Neural cell (in vitro differentiated cells): ENCODE measurements at regions not wholly inside any gene's neighbourhood (a gene's known extent, or its start where the extent isn't known, plus 50 kb on each side); places are given as distances from the start of the nearest gene placed in this dataset.

Experiments used
- H2AFZ ChIP-seq: fragments of 200-600, 300-800 bp; sonication (generic), shearing (Covaris generic); 2 replicates; pipeline ENCODE4 v1.6.0; 2014; ENCODE audit warnings: low read depth, mild to moderate bottlenecking, antibody characterized with exemption, low read length, moderate library complexity
- H3F3A ChIP-seq: fragments of 200-600 bp; shearing (Covaris generic); 2 replicates; pipeline ENCODE4 v1.6.1; 2016; ENCODE audit warnings: mild to moderate bottlenecking, moderate library complexity, mixed read lengths, antibody characterized with exemption, low read length; ENCODE audit not compliant: insufficient read depth, poor library complexity, severe bottlenecking
- H3K27ac ChIP-seq: fragments of 200-600, 300-800 bp; sonication (generic), shearing (Covaris generic); 2 replicates; pipeline ENCODE4 v1.5.1; 2014; ENCODE audit warnings: mild to moderate bottlenecking, low read length, moderate library complexity
- H3K27me3 ChIP-seq: fragments of 300-800, 200-600 bp; sonication (generic), shearing (Covaris generic); 2 replicates; pipeline ENCODE4 v1.6.0; 2014; ENCODE audit warnings: mild to moderate bottlenecking, low read depth, low read length, moderate library complexity; ENCODE audit not compliant: insufficient read depth
- H3K36me3 ChIP-seq: fragments of 300-800, 200-600 bp; sonication (generic), shearing (Covaris generic); 2 replicates; pipeline ENCODE4 v1.5.1; 2014; ENCODE audit warnings: mild to moderate bottlenecking, antibody characterized with exemption, low read length, moderate library complexity; ENCODE audit not compliant: insufficient read depth
- H3K4me2 ChIP-seq: fragments of 300-800, 200-600 bp; sonication (generic), shearing (Covaris generic); 2 replicates; pipeline ENCODE4 v1.6.0; 2014; ENCODE audit warnings: mild to moderate bottlenecking, low read length
- H3K4me3 ChIP-seq: fragments of 300-800, 200-600 bp; sonication (generic), shearing (Covaris generic); 2 replicates; pipeline ENCODE4 v1.5.1; 2014; ENCODE audit warnings: mild to moderate bottlenecking, low read length, moderate library complexity
- H3K79me2 ChIP-seq: fragments of 200-600 bp; shearing (Covaris generic); replicated peaks from 2 replicates; pipeline ENCODE4 v1.6.0; 2014; ENCODE audit warnings: mild to moderate bottlenecking, low read length, moderate library complexity; ENCODE audit not compliant: insufficient read depth
- H3K9ac ChIP-seq: fragments of 300-800, 200-600 bp; sonication (generic), shearing (Covaris generic); 2 replicates; pipeline ENCODE4 v1.6.1; 2016; ENCODE audit warnings: mild to moderate bottlenecking, low read length, mixed read lengths
- H3K9me2 ChIP-seq: fragments of 200-600 bp; shearing (Covaris generic); 2 replicates; pipeline ENCODE4 v1.6.1; 2016; ENCODE audit warnings: mild to moderate bottlenecking, low read length, mixed read lengths; ENCODE audit not compliant: insufficient read depth
- H3K9me3 ChIP-seq: fragments of 200-600, 300-800 bp; sonication (generic), shearing (Covaris generic); 2 replicates; pipeline ENCODE4 v1.6.1; 2016; ENCODE audit warnings: mild to moderate bottlenecking, mixed run types, low read length, moderate library complexity, mixed read lengths
- H4K20me1 ChIP-seq: fragments of 200-600 bp; shearing (Covaris generic); 2 replicates; pipeline ENCODE4 v1.6.1; 2016; ENCODE audit warnings: mild to moderate bottlenecking, mixed run types; ENCODE audit not compliant: insufficient read depth
- EP300 ChIP-seq: fragments of 450-650 bp; conservative IDR thresholded peaks from 2 replicates; pipeline ENCODE4 v1.6.1; 2014; ENCODE audit warnings: antibody characterized with exemption, mild to moderate bottlenecking, moderate library complexity; ENCODE audit not compliant: poor library complexity, severe bottlenecking
- EZH2 ChIP-seq: fragments of 200-600, 300-800 bp; shearing (Covaris generic), sonication (generic); IDR thresholded peaks from 2 replicates; pipeline ENCODE4 v1.6.1; 2014; ENCODE audit warnings: antibody characterized with exemption, low read length, borderline replicate concordance, mild to moderate bottlenecking; ENCODE audit not compliant: insufficient read depth, poor library complexity, severe bottlenecking
- MXI1 ChIP-seq: fragments of 450-650 bp; conservative IDR thresholded peaks from 2 replicates; pipeline ENCODE4 v1.6.1; 2014; ENCODE audit warnings: antibody characterized with exemption, mild to moderate bottlenecking; ENCODE audit not compliant: poor library complexity, severe bottlenecking
- POLR2AphosphoS5 ChIP-seq: IDR thresholded peaks from 2 replicates; pipeline ENCODE4 v1.6.1; 2012
- RAD21 ChIP-seq: fragments of 450-650 bp; conservative IDR thresholded peaks from 2 replicates; pipeline ENCODE4 v1.6.1; 2014; ENCODE audit warnings: antibody characterized with exemption, mild to moderate bottlenecking, moderate library complexity
- SMC3 ChIP-seq: fragments of 450-650 bp; conservative IDR thresholded peaks from 2 replicates; pipeline ENCODE4 v1.6.1; 2014; ENCODE audit warnings: antibody characterized with exemption, mild to moderate bottlenecking, moderate library complexity; ENCODE audit not compliant: poor library complexity
- TAF1 ChIP-seq: IDR thresholded peaks from 2 replicates; pipeline ENCODE4 v1.6.1; 2012; ENCODE audit warnings: low read depth
- TF ChIP-seq, protein P1 (sequence below): IDR thresholded peaks from 2 replicates; pipeline ENCODE4 v1.6.1; 2012; ENCODE audit warnings: borderline replicate concordance
- TF ChIP-seq, protein P2 (sequence below): fragments of 450-650 bp; IDR thresholded peaks from 2 replicates; pipeline ENCODE4 v1.5.1; 2014; ENCODE audit warnings: antibody characterized with exemption, mild to moderate bottlenecking, moderate library complexity; ENCODE audit not compliant: poor library complexity, severe bottlenecking

DNA sequence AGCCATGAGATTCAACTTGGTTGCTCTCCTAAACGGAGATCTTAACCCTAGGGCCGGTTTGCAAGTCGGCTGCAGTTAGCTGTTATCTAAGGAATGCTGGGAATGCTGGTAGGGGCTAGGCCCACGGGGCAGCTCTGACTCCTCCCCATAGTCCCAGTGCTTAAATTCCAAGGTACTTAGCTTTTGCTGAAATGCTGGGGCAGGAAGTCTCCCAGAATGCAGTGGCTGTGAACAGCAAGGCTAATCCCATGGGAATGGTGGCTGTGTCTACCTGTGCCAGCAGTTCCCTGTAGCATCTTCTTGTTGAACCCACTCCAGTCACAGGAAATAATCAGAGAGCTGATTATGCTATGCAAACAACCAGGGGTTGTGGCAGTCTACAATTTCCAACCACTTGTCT lies 102.5 kb upstream of the TJP1 start:
- H3K4me2 ChIP-seq: no peak overlapping the region
- no peaks in the 10 kb centered on the region for H3K36me3 ChIP-seq
- H3K9me2 ChIP-seq: no peaks in the 10 kb centered on the region
- TF ChIP-seq MXI1 (no peak), TAF1 (no peak), EP300 (no peak), SMC3 (no peak), EZH2 (no peak), RAD21 (no peak)
- TF ChIP-seq, protein P1, sequence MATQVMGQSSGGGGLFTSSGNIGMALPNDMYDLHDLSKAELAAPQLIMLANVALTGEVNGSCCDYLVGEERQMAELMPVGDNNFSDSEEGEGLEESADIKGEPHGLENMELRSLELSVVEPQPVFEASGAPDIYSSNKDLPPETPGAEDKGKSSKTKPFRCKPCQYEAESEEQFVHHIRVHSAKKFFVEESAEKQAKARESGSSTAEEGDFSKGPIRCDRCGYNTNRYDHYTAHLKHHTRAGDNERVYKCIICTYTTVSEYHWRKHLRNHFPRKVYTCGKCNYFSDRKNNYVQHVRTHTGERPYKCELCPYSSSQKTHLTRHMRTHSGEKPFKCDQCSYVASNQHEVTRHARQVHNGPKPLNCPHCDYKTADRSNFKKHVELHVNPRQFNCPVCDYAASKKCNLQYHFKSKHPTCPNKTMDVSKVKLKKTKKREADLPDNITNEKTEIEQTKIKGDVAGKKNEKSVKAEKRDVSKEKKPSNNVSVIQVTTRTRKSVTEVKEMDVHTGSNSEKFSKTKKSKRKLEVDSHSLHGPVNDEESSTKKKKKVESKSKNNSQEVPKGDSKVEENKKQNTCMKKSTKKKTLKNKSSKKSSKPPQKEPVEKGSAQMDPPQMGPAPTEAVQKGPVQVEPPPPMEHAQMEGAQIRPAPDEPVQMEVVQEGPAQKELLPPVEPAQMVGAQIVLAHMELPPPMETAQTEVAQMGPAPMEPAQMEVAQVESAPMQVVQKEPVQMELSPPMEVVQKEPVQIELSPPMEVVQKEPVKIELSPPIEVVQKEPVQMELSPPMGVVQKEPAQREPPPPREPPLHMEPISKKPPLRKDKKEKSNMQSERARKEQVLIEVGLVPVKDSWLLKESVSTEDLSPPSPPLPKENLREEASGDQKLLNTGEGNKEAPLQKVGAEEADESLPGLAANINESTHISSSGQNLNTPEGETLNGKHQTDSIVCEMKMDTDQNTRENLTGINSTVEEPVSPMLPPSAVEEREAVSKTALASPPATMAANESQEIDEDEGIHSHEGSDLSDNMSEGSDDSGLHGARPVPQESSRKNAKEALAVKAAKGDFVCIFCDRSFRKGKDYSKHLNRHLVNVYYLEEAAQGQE: no peak
- TF ChIP-seq, protein P2, sequence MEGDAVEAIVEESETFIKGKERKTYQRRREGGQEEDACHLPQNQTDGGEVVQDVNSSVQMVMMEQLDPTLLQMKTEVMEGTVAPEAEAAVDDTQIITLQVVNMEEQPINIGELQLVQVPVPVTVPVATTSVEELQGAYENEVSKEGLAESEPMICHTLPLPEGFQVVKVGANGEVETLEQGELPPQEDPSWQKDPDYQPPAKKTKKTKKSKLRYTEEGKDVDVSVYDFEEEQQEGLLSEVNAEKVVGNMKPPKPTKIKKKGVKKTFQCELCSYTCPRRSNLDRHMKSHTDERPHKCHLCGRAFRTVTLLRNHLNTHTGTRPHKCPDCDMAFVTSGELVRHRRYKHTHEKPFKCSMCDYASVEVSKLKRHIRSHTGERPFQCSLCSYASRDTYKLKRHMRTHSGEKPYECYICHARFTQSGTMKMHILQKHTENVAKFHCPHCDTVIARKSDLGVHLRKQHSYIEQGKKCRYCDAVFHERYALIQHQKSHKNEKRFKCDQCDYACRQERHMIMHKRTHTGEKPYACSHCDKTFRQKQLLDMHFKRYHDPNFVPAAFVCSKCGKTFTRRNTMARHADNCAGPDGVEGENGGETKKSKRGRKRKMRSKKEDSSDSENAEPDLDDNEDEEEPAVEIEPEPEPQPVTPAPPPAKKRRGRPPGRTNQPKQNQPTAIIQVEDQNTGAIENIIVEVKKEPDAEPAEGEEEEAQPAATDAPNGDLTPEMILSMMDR: no peak
- H3K9me3 ChIP-seq: no peaks in the 10 kb centered on the region
- no peak overlapping the region for H3K9ac ChIP-seq
- H3K4me3 ChIP-seq: no peak overlapping the region
- no peaks in the 10 kb centered on the region for H3K27me3 ChIP-seq
- no peaks in the 10 kb centered on the region for H4K20me1 ChIP-seq
- H2AFZ ChIP-seq: no peak overlapping the region
- no peaks in the 10 kb centered on the region for H3K79me2 ChIP-seq
- H3K27ac ChIP-seq: no peak overlapping the region
- no peaks in the 10 kb centered on the region for H3F3A ChIP-seq

DNA sequence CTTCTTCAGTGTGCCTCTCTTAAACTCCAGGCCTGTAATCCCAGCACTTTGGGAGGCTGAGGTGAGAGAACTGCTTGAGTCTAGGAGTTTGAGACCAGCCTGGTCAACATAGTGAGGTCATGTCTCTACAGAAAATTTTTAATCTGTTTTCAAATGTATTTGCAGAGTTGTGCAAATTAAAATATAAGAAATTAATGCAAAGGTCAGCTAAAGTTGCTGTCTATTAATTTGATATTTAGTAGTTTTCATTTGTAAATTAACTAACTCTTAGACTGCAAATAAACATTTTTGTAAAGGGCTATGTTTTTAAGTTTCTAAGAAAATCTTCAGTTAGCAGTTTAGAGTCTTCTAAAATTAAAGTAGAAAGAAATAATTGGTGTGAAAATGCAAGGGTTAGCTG lies 99.9 kb upstream of the TJP1 start:
- Histone ChIP-seq H2AFZ (no peak overlapping the region), H3K27me3 (no peaks in the 10 kb centered on the region), H3K4me3 (no peak overlapping the region), H3K27ac (no peak overlapping the region), H4K20me1 (no peaks in the 10 kb centered on the region), H3K9me2 (no peaks in the 10 kb centered on the region), H3K4me2 (no peak overlapping the region), H3K36me3 (no peaks in the 10 kb centered on the region), H3K79me2 (no peaks in the 10 kb centered on the region), H3K9me3 (no peaks in the 10 kb centered on the region), H3K9ac (no peak overlapping the region), H3F3A (no peaks in the 10 kb centered on the region)
- TF ChIP-seq MXI1 (no peak), EP300 (no peak), RAD21 (no peak), POLR2AphosphoS5 (no peak), TAF1 (no peak), EZH2 (no peak), SMC3 (no peak)
- TF ChIP-seq, protein P1: no peak
- TF ChIP-seq, protein P2: no peak
